GM12878 (cell line): ENCODE measurements at regions not wholly inside any gene's neighbourhood (a gene's known extent, or its start where the extent isn't known, plus 50 kb on each side); places are given as distances from the start of the nearest gene placed in this dataset.

ENCODE experiments used
- ATAC-seq: fragments of 200-7000 bp; cut with Tn5 transposase; 3 replicates; pipeline ENCODE4 v1.9.1; 2020; ENCODE audit warnings: mild to moderate bottlenecking, moderate library complexity
- BruUV-seq: library from RNA; stranded (reverse); fragments of 400-500 nt; replicated peaks from 2 replicates; lab custom pipeline; 2021; lab: Mats Ljungman, UMichigan
- CTCF ChIA-PET: fragments of 300-600 bp; sonication (Branson Sonifier 250); formaldehyde crosslinking; extraction: SDS; loops from one replicate; lab custom pipeline; 2021; ENCODE audit warnings: inconsistent platforms; lab: Yijun Ruan, JAX
- POLR2A ChIA-PET: fragments of 350-600 bp; formaldehyde crosslinking; extraction: SDS; loops from one replicate; lab custom pipeline; 2021; ENCODE audit warnings: inconsistent platforms; lab: Charles Lee
- RAD21 ChIA-PET: fragments of 300-600 bp; sonication (Branson Sonifier 250); formaldehyde crosslinking; loops from one replicate; lab custom pipeline; 2023; ENCODE audit warnings: antibody characterized with exemption; ENCODE audit not compliant: unreplicated experiment; lab: Charles Lee
- SMC1A ChIA-PET: fragments of 300-600 bp; sonication (Branson Sonifier 250); formaldehyde crosslinking; loops from one replicate; lab custom pipeline; 2023; ENCODE audit not compliant: unreplicated experiment, uncharacterized antibody; lab: Charles Lee
- DNase-seq: peaks from one replicate; pipeline ENCODE4 v3.0.0-alpha.2; 2011; ENCODE audit warnings: low read depth, low spot score
- FAIRE-seq: peaks from 3 replicates; lab custom pipeline; 2011; peaks lifted over from hg19 to GRCh38; lab: Jason Lieb, UNC
- H2AFZ ChIP-seq: 2 replicates; pipeline ENCODE4 v1.6.0; 2011; ENCODE audit warnings: low read depth, low read length, control low read depth; ENCODE audit not compliant: control insufficient read depth
- H3K27ac ChIP-seq: 2 replicates; pipeline ENCODE4 v1.5.1; 2011; ENCODE audit warnings: control low read depth; ENCODE audit not compliant: control insufficient read depth, insufficient read depth
- H3K27me3 ChIP-seq, 2 experiments: replicated peaks in 1 of 2; 2 replicates each; pipeline versions ENCODE4 v1.6.0 to v1.6.1; 2011; ENCODE audit warnings: low read length in 1 of 2; ENCODE audit not compliant: control insufficient read depth in 2 of 2, insufficient read depth in 2 of 2
- H3K36me3 ChIP-seq, 2 experiments: 2 replicates each; pipeline ENCODE4 v1.5.1; 2011; ENCODE audit warnings: low read length in 1 of 2; ENCODE audit not compliant: control insufficient read depth in 2 of 2, insufficient read depth in 2 of 2
- H3K4me1 ChIP-seq: 2 replicates; pipeline ENCODE4 v1.6.1; 2011; ENCODE audit warnings: mild to moderate bottlenecking, low read length, moderate library complexity, mixed read lengths; ENCODE audit not compliant: control insufficient read depth, insufficient read depth
- H3K4me2 ChIP-seq: 2 replicates; pipeline ENCODE4 v1.6.0; 2011; ENCODE audit warnings: control low read depth; ENCODE audit not compliant: control insufficient read depth, insufficient read depth
- H3K4me3 ChIP-seq: fragments of 200-600 bp; sonication (generic); 2 replicates; pipeline ENCODE4 v1.5.1; 2016
- H3K79me2 ChIP-seq: 2 replicates; pipeline ENCODE4 v1.6.0; 2011; ENCODE audit warnings: low read length; ENCODE audit not compliant: control insufficient read depth, insufficient read depth
- H3K9ac ChIP-seq: 2 replicates; pipeline ENCODE4 v1.8.0; 2011; ENCODE audit warnings: low read length, control low read depth, mixed read lengths; ENCODE audit not compliant: control insufficient read depth, insufficient read depth
- H3K9me3 ChIP-seq: replicated peaks from 3 replicates; pipeline ENCODE4 v1.5.1; 2011; ENCODE audit warnings: mild to moderate bottlenecking, low read length; ENCODE audit not compliant: control insufficient read depth, insufficient read depth
- H4K20me1 ChIP-seq: 2 replicates; pipeline ENCODE4 v1.6.0; 2011; ENCODE audit not compliant: control insufficient read depth, insufficient read depth
- ASH2L ChIP-seq: fragments of 300-600, 200-600 bp; sonication (generic); IDR thresholded peaks from 2 replicates; pipeline ENCODE4 v1.6.1; 2017; ENCODE audit warnings: low read depth, mild to moderate bottlenecking, borderline replicate concordance
- NKRF ChIP-seq: fragments of 450-650 bp; conservative IDR thresholded peaks from 2 replicates; pipeline ENCODE4 v1.6.1; 2017; ENCODE audit warnings: mild to moderate bottlenecking, moderate library complexity
- PRDM15 ChIP-seq: fragments of 450-650 bp; formaldehyde crosslinking; IDR thresholded peaks from 2 replicates; pipeline ENCODE4 v1.4.0; 2020; ENCODE audit warnings: mild to moderate bottlenecking, moderate library complexity
- WGBS: methylation state at CpG from one replicate; pipeline ENCODE4 v1.1.6; 2016; ENCODE audit warnings: low lambda C conversion rate; ENCODE audit not compliant: insufficient replicate concordance, insufficient coverage; ENCODE audit errors: missing lambda C conversion rate; 5-methylcytosine and 5-hydroxymethylcytosine counted together
- in situ Hi-C: fragments of 300-500 bp; cut with MboI; formaldehyde crosslinking; loops from 9 replicates; pipeline ENCODE4 v1.14.3; 2018; ENCODE audit warnings: mixed read lengths
- intact Hi-C: fragments of 100-400 bp; cut with micrococcal nuclease; formaldehyde crosslinking; loops from one replicate; pipeline ENCODE4 v1.14.2; 2022; ENCODE audit not compliant: unreplicated experiment

GRCh38 chr2:188890755-188891154 lies 83.4 kb upstream of the COL3A1 start:
- POLR2A ChIA-PET: no interaction called here
- in situ Hi-C loops: no loop called here
- Histone ChIP-seq H3K36me3 (no peaks in the 10 kb centered on the region), H3K4me3 (no peak overlapping the region), H3K4me1 (no peaks in the 10 kb centered on the region), H3K9ac (no peak overlapping the region), H2AFZ (no peak overlapping the region), H4K20me1 (no peaks in the 10 kb centered on the region), H3K9me3 (no peaks in the 10 kb centered on the region; the same call in 2 of the 3 replicates), H3K27me3 (no peaks in the 10 kb centered on the region), H3K4me2 (no peak overlapping the region), H3K79me2 (no peaks in the 10 kb centered on the region), H3K27ac (no peak overlapping the region)
- intact Hi-C loops: no loop called here
- BruUV-seq: no TSS peak
- TF ChIP-seq PRDM15 (CRISPR knock-in tag) (no peak), NKRF (no peak), ASH2L (no peak)
- RAD21 ChIA-PET: no interaction called here
- SMC1A ChIA-PET: no interaction called here
- no peak for FAIRE-seq
- ATAC-seq: no peak
- CTCF ChIA-PET: interaction anchor here (1.0 kb wide), 1 partner anchor 11 kb away, joined by 3 read pairs; no protein-coding TSS in a partner anchor
- DNase-seq: no peak
- WGBS: 23% methylated on average over 13 of the region's 13 CpGs
